ENCODE measurements at regions not wholly inside any gene's neighbourhood (a gene's known extent, or its start where the extent isn't known, plus 50 kb on each side); places are given as distances from the start of the nearest gene placed in this dataset.

GRCh38 chr20:41952166-41952565, 334.0 kb upstream of the CHD6 start:
- no peak overlapping the region for H3K4ac ChIP-seq (replicated peaks; ENCODE audit: insufficient read length, low read depth, low read length)
- H3K27ac ChIP-seq (ENCODE audit: low read depth, low read length) = no peak overlapping the region
- FAIRE-seq = no peak
- H3K27me3 ChIP-seq (replicated peaks in 1 of 4; ENCODE audit: control insufficient read depth in 3 of 4, extremely low read depth in 1 of 4, insufficient read depth in 3 of 4, low read length in 3 of 4) = no peaks in the 10 kb centered on the region; a peak in 1 of 7 replicates
- no peak overlapping the region for H3K4me2 ChIP-seq (ENCODE audit: insufficient read depth in 1 of 2, low read depth in 2 of 2, low read length in 2 of 2)
- H2BK15ac ChIP-seq (ENCODE audit: low read length) = no peak overlapping the region
- CTCF ChIA-PET (ENCODE audit: partially characterized antibody) = interaction anchor here (0.7 to 5.0 kb wide), 10 partner anchors 9 to 1457 kb away, joined by 3 to 28 read pairs (median 4); no protein-coding TSS in a partner anchor
- H3K36me3 ChIP-seq (ENCODE audit: control insufficient read depth in 2 of 4, insufficient read depth in 4 of 4, low read length in 3 of 4) = no peaks in the 10 kb centered on the region
- no peaks in the 10 kb centered on the region for H3K9me3 ChIP-seq (ENCODE audit: insufficient read depth in 2 of 2, low read depth in 1 of 2, low read length in 1 of 2)
- H2AFZ ChIP-seq (ENCODE audit: low read length) = no peak overlapping the region
- H4K8ac ChIP-seq (ENCODE audit: extremely low read depth, insufficient read depth, low read length) = no peak overlapping the region
- H3K79me1 ChIP-seq (ENCODE audit: low read depth, low read length) = no peaks in the 10 kb centered on the region
- H3K14ac ChIP-seq (ENCODE audit: insufficient read length) = no peak overlapping the region
- H3K56ac ChIP-seq (replicated peaks; ENCODE audit: insufficient read length, low read depth, low read length) = no peak overlapping the region
- H4K5ac ChIP-seq (ENCODE audit: insufficient read length, low read depth, low read length) = no peak overlapping the region
- H2BK20ac ChIP-seq (ENCODE audit: low read length) = no peak overlapping the region
- no peak overlapping the region for H4K91ac ChIP-seq (replicated peaks; ENCODE audit: insufficient read length, low read length)
- 75% methylated on average over 5 of the region's 5 CpGs; no CpG with 5 or more reads in 1 of the 2 experiments for WGBS, 2 experiments (ENCODE audit: extremely low coverage in 1 of 2, insufficient coverage in 1 of 2, insufficient read length in 1 of 2, insufficient replicate concordance in 2 of 2, low coverage in 1 of 2, low lambda C conversion rate in 2 of 2, missing lambda C conversion rate in 1 of 2)
- H3K4me3 ChIP-seq (ENCODE audit: extremely low read depth in 1 of 4, insufficient read depth in 2 of 4, low read depth in 3 of 4, low read length in 4 of 4) = no peak overlapping the region
- no peaks in the 10 kb centered on the region for H3K4me1 ChIP-seq (replicated peaks in 1 of 4; ENCODE audit: control insufficient read depth in 3 of 4, insufficient read depth in 4 of 4, low read length in 3 of 4)
- no peaks in the 10 kb centered on the region for H3K79me2 ChIP-seq (ENCODE audit: control insufficient read depth in 1 of 2, insufficient read depth in 2 of 2, low read length in 2 of 2)
- POLR2A ChIA-PET (ENCODE audit: partially characterized antibody) = no interaction called here
- no peak overlapping the region for H3K23ac ChIP-seq (ENCODE audit: insufficient read length)
- no peak for DNase-seq (ENCODE audit: low read depth in 1 of 2, low spot score in 2 of 2)
- no peaks in the 10 kb centered on the region for H3K23me2 ChIP-seq (ENCODE audit: low read depth, low read length)
- H4K20me1 ChIP-seq (replicated peaks in 1 of 2; ENCODE audit: control insufficient read depth in 1 of 2, insufficient read depth in 2 of 2, low read length in 2 of 2) = no peaks in the 10 kb centered on the region
- H2BK5ac ChIP-seq (ENCODE audit: low read depth, low read length) = no peak overlapping the region
- H2AK5ac ChIP-seq (ENCODE audit: low read depth, low read length) = no peak overlapping the region
- no peak overlapping the region for H3K9ac ChIP-seq (replicated peaks in 1 of 4; ENCODE audit: extremely low read depth in 1 of 4, low read depth in 3 of 4, low read length in 3 of 4)
- no peak overlapping the region for H3K18ac ChIP-seq (ENCODE audit: extremely low read depth, low read length)
- no peak overlapping the region for H2BK12ac ChIP-seq (ENCODE audit: low read depth, low read length)
- no peak overlapping the region for H2BK120ac ChIP-seq (replicated peaks; ENCODE audit: low read depth, low read length)
- TF ChIP-seq JUND (IDR thresholded peaks at IDR 0.05; ENCODE audit: low read length) (no peak), SP4 (IDR thresholded peaks at IDR 0.05; ENCODE audit: low read length) (no peak), NRF1 (IDR thresholded peaks at IDR 0.05; ENCODE audit: low read depth, low read length) (no peak), SIN3A (conservative IDR thresholded peaks at IDR 0.05 in 1 of 2, IDR thresholded peaks at IDR 0.05 in 1 of 2; ENCODE audit: low read depth in 1 of 2, low read length in 2 of 2) (no peak), BACH1 (IDR thresholded peaks at IDR 0.05; ENCODE audit: low read length) (no peak), POLR2AphosphoS5 (IDR thresholded peaks at IDR 0.05; ENCODE audit: low read depth, low read length) (no peak), ATF2 (IDR thresholded peaks at IDR 0.05; ENCODE audit: low read length) (no peak), POLR2A (IDR thresholded peaks at IDR 0.05; ENCODE audit: control extremely low read depth in 1 of 2, low read depth in 2 of 2, low read length in 2 of 2) (no peak), SIRT6 (IDR thresholded peaks at IDR 0.05; ENCODE audit: low read length) (no peak), SRF (IDR thresholded peaks at IDR 0.05; ENCODE audit: low read depth, low read length) (no peak), SAP30 (IDR thresholded peaks at IDR 0.05; ENCODE audit: insufficient read depth, insufficient replicate concordance, low read length) (no peak), TEAD4 (IDR thresholded peaks at IDR 0.05; ENCODE audit: low read depth, low read length) (no peak), TAF1 (IDR thresholded peaks at IDR 0.05; ENCODE audit: low read depth, low read length) (no peak)

Measured in H1 (cell line).